Activated T-cell treated with anti-CD3 and anti-CD28 coated beads, Interleukin-2, amount 50 U/mL, for 4 hours (primary cell): ENCODE measurements at regions not wholly inside any gene's neighbourhood (a gene's known extent, or its start where the extent isn't known, plus 50 kb on each side); places are given as distances from the start of the nearest gene placed in this dataset.
"Not testable (repeated sequence)": the region's sequence is repeated elsewhere in the genome, so short reads cannot be mapped to it uniquely, and the experiment has no call there.

Experiments
- ATAC-seq, 2 donors: fragments of 200-7000 bp; cut with Tn5 transposase; one replicate each; pipeline ENCODE4 v1.10.0; 2021
- DNase-seq: peaks from one replicate; pipeline ENCODE4 v3.0.0-alpha.2; 2020
- H3K27me3 Mint-ChIP-seq: one replicate; pipeline ENCODE4 v1.8.0; 2021; ENCODE audit warnings: low read depth, mixed read lengths
- H3K36me3 Mint-ChIP-seq: one replicate; pipeline ENCODE4 v1.8.0; 2022; ENCODE audit warnings: mixed read lengths; ENCODE audit not compliant: insufficient read depth
- H3K4me1 Mint-ChIP-seq: one replicate; pipeline ENCODE4 v1.8.0; 2021; ENCODE audit warnings: low read depth, mixed read lengths
- H3K4me3 Mint-ChIP-seq: one replicate; pipeline ENCODE4 v1.8.0; 2021; ENCODE audit warnings: mild to moderate bottlenecking, moderate library complexity, mixed read lengths
- H3K9me3 Mint-ChIP-seq: one replicate; pipeline ENCODE4 v1.8.0; 2021; ENCODE audit warnings: mixed read lengths

GRCh38 chr21:10270211-10270610, 251.2 kb upstream of the TPTE start:
- H3K9me3 Mint-ChIP-seq = peaks cover 18% of the 10 kb centered on the region
- ATAC-seq, H3K4me3 Mint-ChIP-seq, DNase-seq, H3K36me3 Mint-ChIP-seq, H3K4me1 Mint-ChIP-seq, H3K27me3 Mint-ChIP-seq: not testable (repeated sequence)

- peaks cover 18% of the 10 kb centered on the region for H3K9me3 Mint-ChIP-seq
- H3K27me3 Mint-ChIP-seq, H3K4me3 Mint-ChIP-seq, H3K4me1 Mint-ChIP-seq, DNase-seq, H3K36me3 Mint-ChIP-seq, ATAC-seq: not testable (repeated sequence)
These were observed 249.6 kb upstream of the TPTE start for GRCh38 chr21:10271666-10272207.

GRCh38 chr21:10272216-10272615, 249.2 kb upstream of the TPTE start:
- no peak for DNase-seq
- Mint-ChIP-seq H3K36me3 (no peaks in the 10 kb centered on the region), H3K4me3 (no peak overlapping the region), H3K9me3 (peaks cover 18% of the 10 kb centered on the region), H3K4me1 (no peaks in the 10 kb centered on the region), H3K27me3 (no peaks in the 10 kb centered on the region)
- ATAC-seq = no peak

- ATAC-seq (no peak), DNase-seq (no peak)
- peaks cover 18% of the 10 kb centered on the region for H3K9me3 Mint-ChIP-seq
- no peaks in the 10 kb centered on the region for H3K36me3 Mint-ChIP-seq
- H3K27me3 Mint-ChIP-seq = no peaks in the 10 kb centered on the region
- no peaks in the 10 kb centered on the region for H3K4me1 Mint-ChIP-seq
- H3K4me3 Mint-ChIP-seq = no peak overlapping the region
These were observed 248.2 kb upstream of the TPTE start for GRCh38 chr21:10273196-10273595.

- ATAC-seq = peak in 1 of 2 donors; percentile 72
- H3K36me3 Mint-ChIP-seq, DNase-seq, H3K27me3 Mint-ChIP-seq, H3K4me3 Mint-ChIP-seq, H3K4me1 Mint-ChIP-seq: not testable (repeated sequence)
- peaks cover 18% of the 10 kb centered on the region for H3K9me3 Mint-ChIP-seq
These were observed 247.5 kb upstream of the TPTE start for GRCh38 chr21:10273794-10274338.
